ENCODE measurements at regions not wholly inside any gene's neighbourhood (a gene's known extent, or its start where the extent isn't known, plus 50 kb on each side); places are given as distances from the start of the nearest gene placed in this dataset. TPM values are rescaled to one million over a fixed set of nuclear protein-coding genes. Genes with fewer than 3 reads are reported as not detected.
"Not testable (repeated sequence)": the region's sequence is repeated elsewhere in the genome, so short reads cannot be mapped to it uniquely, and the experiment has no call there.

DNA sequence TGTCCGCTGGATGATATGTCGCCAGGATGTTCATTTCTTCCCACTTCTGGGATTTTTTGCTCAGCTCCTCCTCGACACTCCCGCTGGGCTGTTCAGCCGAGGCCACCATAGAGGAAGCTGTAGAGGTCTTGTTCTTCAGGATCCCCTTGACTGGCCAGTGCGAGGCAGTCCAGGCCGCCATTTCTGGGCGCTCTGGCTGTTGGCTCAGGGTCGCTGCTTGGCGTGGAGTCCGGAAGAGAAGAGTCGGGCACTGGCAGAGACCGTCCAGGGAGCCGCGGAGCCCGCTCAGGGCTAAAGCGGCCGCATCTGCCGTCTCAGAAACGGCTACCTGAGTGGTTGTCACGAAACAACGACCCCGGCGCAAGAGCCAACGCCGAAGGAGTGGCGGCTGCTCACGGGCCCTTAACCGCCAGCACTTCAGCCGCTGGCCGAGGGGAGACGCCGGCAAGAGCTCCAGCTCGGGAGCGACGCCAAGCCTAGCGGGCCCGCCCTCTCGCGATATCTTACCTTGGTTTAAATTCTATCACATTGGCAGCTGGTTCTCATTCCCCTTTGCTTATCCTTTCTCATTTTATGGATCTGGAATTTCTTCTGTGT, 50.9 kb upstream of the RUBCNL start:
- dilution Hi-C loops (cut with HindIII; ENCODE audit: low sequenced_read_pairs, unreplicated experiment); H3K18ac ChIP-seq (ENCODE audit: low read depth, low read length): not testable (repeated sequence)

More for the DNA sequence above, 50.9 kb upstream of the RUBCNL start:
- in situ Hi-C loops (cut with MboI; ENCODE audit: low sequenced_read_pairs); CTCF ChIA-PET; H3K79me1 ChIP-seq (ENCODE audit: low read depth in 1 of 2, low read length in 2 of 2); H4K91ac ChIP-seq (ENCODE audit: insufficient read depth, low read depth, low read length); H2BK5ac ChIP-seq (ENCODE audit: low read depth, low read length, poor library complexity, severe bottlenecking); H2AFZ ChIP-seq (replicated peaks; ENCODE audit: low read length, poor library complexity); POLR2A ChIA-PET (ENCODE audit: unreplicated experiment); H3K9me1 ChIP-seq (ENCODE audit: insufficient read depth, low read length); H2AK5ac ChIP-seq (ENCODE audit: low read depth, low read length); ATAC-seq (ENCODE audit: low read depth); H3K9me3 ChIP-seq (ENCODE audit: control insufficient read depth, insufficient read depth, low read length); H3K14ac ChIP-seq (replicated peaks; ENCODE audit: low read depth, low read length); intact Hi-C loops (cut with micrococcal nuclease); H3K4me2 ChIP-seq (ENCODE audit: low read depth, low read length); DNase-seq; H2BK20ac ChIP-seq (ENCODE audit: low read depth, low read length); H3K23ac ChIP-seq (ENCODE audit: low read depth, low read length); H3K27me3 ChIP-seq (ENCODE audit: control insufficient read depth, insufficient read depth, low read length); H2BK15ac ChIP-seq (ENCODE audit: low read depth, low read length); H3K56ac ChIP-seq (ENCODE audit: extremely low read depth, insufficient read depth, low read length); H3K4me1 ChIP-seq (ENCODE audit: control insufficient read depth, insufficient read depth, low read length); H2BK120ac ChIP-seq (ENCODE audit: low read depth, low read length); H3K4me3 ChIP-seq (ENCODE audit: insufficient read depth, low read depth, low read length); H3K9ac ChIP-seq (ENCODE audit: low read depth, low read length); H2AK9ac ChIP-seq (replicated peaks; ENCODE audit: low read depth, low read length, poor library complexity); BruUV-seq (replicated peaks); H3K36me3 ChIP-seq (ENCODE audit: control insufficient read depth, insufficient read depth, low read length); H4K20me1 ChIP-seq (ENCODE audit: insufficient read depth, low read length); H4K8ac ChIP-seq (ENCODE audit: low read depth in 2 of 2, low read length in 2 of 2); H3K4ac ChIP-seq (ENCODE audit: low read depth, low read length); H3K27ac ChIP-seq (ENCODE audit: insufficient read depth, low read length); H4K5ac ChIP-seq (ENCODE audit: low read depth, low read length): not testable (repeated sequence)
- 50% methylated on average over 10 of the region's 40 CpGs; no CpG with 5 or more reads in 1 of the 2 experiments for WGBS, 2 experiments (ENCODE audit: extremely low coverage in 2 of 2, insufficient read length in 1 of 2)

Small RNA genes lying in the stretch of these regions (microRNA-seq; reads per million reads assigned to microRNA genes)
- not detected for gene COX17P1 (ENCODE audit: insufficient read depth, insufficient read length)

Small RNA genes lying in the stretch of these regions (small RNA-seq; reads per million reads assigned to genes)
- gene COX17P1 = 0 reads per million in 5 experiments
